Mammary epithelial cell (primary cell): ENCODE measurements at regions not wholly inside any gene's neighbourhood (a gene's known extent, or its start where the extent isn't known, plus 50 kb on each side); places are given as distances from the start of the nearest gene placed in this dataset.

Source experiments
- CTCF ChIP-seq, 2 donors: IDR thresholded peaks in 1 of 2; conservative IDR thresholded peaks in 1 of 2; 2 replicates each; pipeline ENCODE4 v1.5.1; 2011 to 2012; ENCODE audit warnings: inconsistent platforms in 2 of 2, low read length in 2 of 2, mild to moderate bottlenecking in 2 of 2, control low read depth in 1 of 2, low read depth in 1 of 2; ENCODE audit not compliant: insufficient read depth in 1 of 2; ENCODE audit errors: extremely low read depth in 1 of 2
- EZH2 ChIP-seq: IDR thresholded peaks from 2 replicates; pipeline ENCODE4 v1.6.1; 2012; ENCODE audit warnings: low read length, inconsistent platforms, borderline replicate concordance

GRCh38 chr2:236517251-236518031 lies 52.2 kb upstream of the ACKR3 start:
- TF ChIP-seq CTCF (conservative IDR thresholded peaks at IDR 0.05 in 1 of 2, IDR thresholded peaks at IDR 0.05 in 1 of 2; ENCODE audit: extremely low read depth in 1 of 2, insufficient read depth in 1 of 2, low read depth in 1 of 2, low read length in 2 of 2) (no peak), EZH2 (no peak)
